HL-60/S4 (cell line): ENCODE measurements at regions not wholly inside any gene's neighbourhood (a gene's known extent, or its start where the extent isn't known, plus 50 kb on each side); places are given as distances from the start of the nearest gene placed in this dataset.

Experiments
- in situ Hi-C: fragments of 300-500 bp; cut with MboI; formaldehyde crosslinking; loops from 2 replicates; pipeline ENCODE4 v1.14.3; 2022; ENCODE audit warnings: low sequenced_read_pairs

- in situ Hi-C loops = no loop called here
These were observed 1042.0 kb upstream of the B3GALT2 start for GRCh38 chr1:194228427-194228826.

GRCh38 chr1:194227161-194227560, 1040.7 kb upstream of the B3GALT2 start:
- in situ Hi-C loops = no loop called here

- in situ Hi-C loops = no loop called here
These were observed 1039.4 kb upstream of the B3GALT2 start for GRCh38 chr1:194225821-194226220.

- in situ Hi-C loops = no loop called here
These were observed 1037.2 kb upstream of the B3GALT2 start for GRCh38 chr1:194223596-194223995.

GRCh38 chr1:194215448-194215847, 1029.0 kb upstream of the B3GALT2 start:
- in situ Hi-C loops = no loop called here

GRCh38 chr1:194214735-194215134, 1028.3 kb upstream of the B3GALT2 start:
- in situ Hi-C loops = no loop called here

- in situ Hi-C loops = no loop called here
These were observed 1023.5 kb upstream of the B3GALT2 start for GRCh38 chr1:194209920-194210319.

GRCh38 chr1:194208674-194209073, 1022.3 kb upstream of the B3GALT2 start:
- in situ Hi-C loops = no loop called here

- in situ Hi-C loops = no loop called here
These were observed 1010.1 kb upstream of the B3GALT2 start for GRCh38 chr1:194196562-194196961.

GRCh38 chr1:194194724-194195123, 1008.3 kb upstream of the B3GALT2 start:
- in situ Hi-C loops = no loop called here

- in situ Hi-C loops = no loop called here
These were observed 998.6 kb upstream of the B3GALT2 start for GRCh38 chr1:194184974-194185373.

GRCh38 chr1:194184425-194184824, 998.0 kb upstream of the B3GALT2 start:
- in situ Hi-C loops = no loop called here

- in situ Hi-C loops = no loop called here
These were observed 995.4 kb upstream of the B3GALT2 start for GRCh38 chr1:194181845-194182244.

GRCh38 chr1:194176212-194176611, 989.8 kb upstream of the B3GALT2 start:
- in situ Hi-C loops = no loop called here

GRCh38 chr1:194175251-194175650, 988.8 kb upstream of the B3GALT2 start:
- in situ Hi-C loops = no loop called here

GRCh38 chr1:194174528-194174927, 988.1 kb upstream of the B3GALT2 start:
- in situ Hi-C loops = no loop called here

- in situ Hi-C loops = no loop called here
These were observed 985.2 kb upstream of the B3GALT2 start for GRCh38 chr1:194171596-194171995.

GRCh38 chr1:194167956-194168640, 981.7 kb upstream of the B3GALT2 start:
- in situ Hi-C loops = no loop called here

GRCh38 chr1:194164755-194165154, 978.3 kb upstream of the B3GALT2 start:
- in situ Hi-C loops = no loop called here

- in situ Hi-C loops = no loop called here
These were observed 975.2 kb upstream of the B3GALT2 start for GRCh38 chr1:194161591-194161990.

GRCh38 chr1:194159941-194160340, 973.5 kb upstream of the B3GALT2 start:
- in situ Hi-C loops = no loop called here

GRCh38 chr1:194155962-194156361, 969.5 kb upstream of the B3GALT2 start:
- in situ Hi-C loops = no loop called here

- in situ Hi-C loops = no loop called here
These were observed 964.6 kb upstream of the B3GALT2 start for GRCh38 chr1:194151056-194151455.
